Central memory CD8-positive, alpha-beta T cell (primary cell): ENCODE measurements at regions not wholly inside any gene's neighbourhood (a gene's known extent, or its start where the extent isn't known, plus 50 kb on each side); places are given as distances from the start of the nearest gene placed in this dataset.

Source experiments
- ATAC-seq: fragments of 150-1000 bp; cut with Tn5 transposase; replicated peaks from 2 replicates; pipeline ENCODE4 v1.10.0; 2022; ENCODE audit warnings: mild to moderate bottlenecking, moderate FRiP score, moderate number of reproducible peaks; ENCODE audit not compliant: poor library complexity, severe bottlenecking; ENCODE audit errors: extremely low read depth
- DNase-seq, 2 donors: peaks; one replicate each; pipeline ENCODE4 v3.0.0; 2021; ENCODE audit warnings: low spot score in 2 of 2
- H3K27ac Mint-ChIP-seq: one replicate; pipeline ENCODE4 v1.8.0; 2022; ENCODE audit warnings: low read depth, mild to moderate bottlenecking, moderate library complexity, mixed read lengths
- H3K27me3 Mint-ChIP-seq: one replicate; pipeline ENCODE4 v1.8.0; 2022; ENCODE audit warnings: mixed read lengths
- H3K36me3 Mint-ChIP-seq: one replicate; pipeline ENCODE4 v1.8.0; 2022; ENCODE audit warnings: mild to moderate bottlenecking, moderate library complexity, mixed read lengths; ENCODE audit not compliant: insufficient read depth
- H3K4me1 Mint-ChIP-seq: one replicate; pipeline ENCODE4 v1.8.0; 2022; ENCODE audit warnings: mixed read lengths
- H3K4me3 Mint-ChIP-seq: one replicate; pipeline ENCODE4 v1.8.0; 2022; ENCODE audit warnings: mild to moderate bottlenecking, moderate library complexity, mixed read lengths
- H3K9me3 Mint-ChIP-seq: one replicate; pipeline ENCODE4 v1.8.0; 2022; ENCODE audit warnings: mixed read lengths

GRCh38 chr3:22938739-22939138 is 264.4 kb upstream of the UBE2E2 start:
- H3K4me3 Mint-ChIP-seq = no peak overlapping the region
- H3K9me3 Mint-ChIP-seq = peaks cover 13% of the 10 kb centered on the region
- no peaks in the 10 kb centered on the region for H3K27me3 Mint-ChIP-seq
- ATAC-seq = no peak
- no peaks in the 10 kb centered on the region for H3K4me1 Mint-ChIP-seq
- H3K36me3 Mint-ChIP-seq = no peaks in the 10 kb centered on the region
- no peak for DNase-seq
- no peak overlapping the region for H3K27ac Mint-ChIP-seq

DNA sequence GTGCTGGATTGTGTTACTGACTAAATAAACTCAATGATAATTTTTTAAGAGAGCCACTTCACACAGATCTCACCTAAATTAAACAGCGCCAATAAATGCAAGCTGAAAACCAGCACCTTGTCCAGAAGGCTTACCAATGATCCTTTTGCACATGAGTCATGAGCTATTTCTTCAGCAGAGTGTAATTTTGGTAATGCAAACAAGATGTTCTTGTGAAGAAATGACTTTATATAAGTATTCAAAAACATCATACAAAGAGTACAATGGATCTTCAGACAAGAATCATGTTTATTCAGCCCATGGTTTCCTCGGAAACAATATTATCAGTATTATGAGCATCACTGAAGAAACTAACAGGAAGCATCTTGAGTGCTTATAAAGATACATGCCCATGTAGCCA is 263.8 kb upstream of the UBE2E2 start:
- ATAC-seq (no peak), DNase-seq (no peak)
- no peak overlapping the region for H3K4me3 Mint-ChIP-seq
- H3K27ac Mint-ChIP-seq = no peak overlapping the region
- H3K9me3 Mint-ChIP-seq = peaks cover 13% of the 10 kb centered on the region
- no peaks in the 10 kb centered on the region for H3K27me3 Mint-ChIP-seq
- H3K36me3 Mint-ChIP-seq = no peaks in the 10 kb centered on the region
- no peaks in the 10 kb centered on the region for H3K4me1 Mint-ChIP-seq

- ATAC-seq = no peak
- no peaks in the 10 kb centered on the region for H3K27me3 Mint-ChIP-seq
- no peaks in the 10 kb centered on the region for H3K4me1 Mint-ChIP-seq
- no peak for DNase-seq
- peaks cover 16% of the 10 kb centered on the region for H3K9me3 Mint-ChIP-seq
- H3K27ac Mint-ChIP-seq = no peak overlapping the region
- no peak overlapping the region for H3K4me3 Mint-ChIP-seq
- no peaks in the 10 kb centered on the region for H3K36me3 Mint-ChIP-seq
These were observed 262.8 kb upstream of the UBE2E2 start for GRCh38 chr3:22940285-22940684.

- Mint-ChIP-seq H3K36me3 (no peaks in the 10 kb centered on the region), H3K27me3 (no peaks in the 10 kb centered on the region), H3K27ac (no peak overlapping the region), H3K9me3 (peaks cover 21% of the 10 kb centered on the region), H3K4me1 (no peaks in the 10 kb centered on the region), H3K4me3 (no peak overlapping the region)
- no peak for ATAC-seq
- no peak for DNase-seq
These were observed 260.1 kb upstream of the UBE2E2 start for GRCh38 chr3:22942981-22943380.

DNA sequence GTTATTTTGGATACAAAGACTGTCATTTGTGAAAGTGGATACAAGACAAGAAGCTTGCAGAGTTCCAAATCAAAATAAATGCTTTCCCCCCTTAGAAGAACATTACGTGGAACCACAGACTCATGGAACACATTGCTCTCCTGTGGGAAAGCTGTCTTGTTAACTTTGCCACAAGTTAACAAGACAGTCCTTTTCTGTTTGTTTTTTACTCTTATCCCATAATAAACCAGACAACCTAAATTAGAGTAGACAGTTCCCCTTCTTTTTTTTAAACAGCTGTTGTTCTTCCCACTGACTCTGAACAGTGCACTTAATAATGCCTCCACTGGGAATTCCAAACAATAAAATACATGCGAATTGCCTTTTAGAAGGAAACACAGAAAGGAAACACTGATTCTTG is 255.3 kb upstream of the UBE2E2 start:
- no peak overlapping the region for H3K27ac Mint-ChIP-seq
- H3K4me3 Mint-ChIP-seq = no peak overlapping the region
- H3K36me3 Mint-ChIP-seq = no peaks in the 10 kb centered on the region
- peaks cover 16% of the 10 kb centered on the region for H3K9me3 Mint-ChIP-seq
- no peak for ATAC-seq
- H3K27me3 Mint-ChIP-seq = no peaks in the 10 kb centered on the region
- H3K4me1 Mint-ChIP-seq = no peaks in the 10 kb centered on the region
- no peak for DNase-seq

DNA sequence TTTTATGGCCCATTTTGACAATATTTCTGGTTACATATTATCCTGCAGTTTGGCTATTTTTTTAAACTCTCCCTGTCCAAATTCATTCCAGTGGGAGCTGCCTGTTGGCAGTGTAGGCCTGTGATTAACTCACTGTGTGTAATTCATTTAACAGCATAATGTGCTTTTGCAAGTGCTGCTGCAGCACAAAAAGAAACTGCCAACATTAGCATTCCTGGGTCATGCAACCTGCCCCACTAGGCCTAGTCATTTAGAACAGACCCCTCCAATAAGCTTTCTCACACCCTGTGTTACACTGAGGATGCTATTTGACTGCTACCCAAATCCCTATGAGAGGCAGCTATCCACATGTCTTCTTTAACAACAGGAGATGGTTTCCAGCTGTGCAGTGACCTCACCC is 251.2 kb upstream of the UBE2E2 start:
- no peaks in the 10 kb centered on the region for H3K4me1 Mint-ChIP-seq
- no peaks in the 10 kb centered on the region for H3K36me3 Mint-ChIP-seq
- H3K27me3 Mint-ChIP-seq = no peaks in the 10 kb centered on the region
- no peak overlapping the region for H3K4me3 Mint-ChIP-seq
- no peak overlapping the region for H3K27ac Mint-ChIP-seq
- DNase-seq (no peak), ATAC-seq (no peak)
- H3K9me3 Mint-ChIP-seq = peaks cover 19% of the 10 kb centered on the region

DNA sequence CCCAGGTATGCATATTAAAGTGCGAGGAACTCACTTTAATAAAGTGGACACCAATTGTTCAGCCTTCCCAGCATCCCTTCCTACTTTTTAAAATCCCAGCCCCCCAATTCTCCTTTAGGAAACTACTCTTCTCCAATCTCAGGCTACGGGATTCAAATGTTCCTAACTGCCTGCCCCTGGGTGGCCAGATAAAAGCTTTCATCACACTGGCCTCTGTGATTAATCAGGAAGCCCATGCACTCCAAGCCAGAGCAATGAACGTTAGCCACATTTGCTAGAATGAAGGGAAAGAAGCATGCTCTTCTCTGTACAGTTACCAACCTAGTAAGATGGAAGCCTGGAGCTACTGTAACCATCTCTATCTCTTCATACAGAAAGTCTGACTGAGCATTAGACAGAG is 250.3 kb upstream of the UBE2E2 start:
- H3K9me3 Mint-ChIP-seq = peaks cover 19% of the 10 kb centered on the region
- H3K27ac Mint-ChIP-seq = no peak overlapping the region
- no peak overlapping the region for H3K4me3 Mint-ChIP-seq
- H3K36me3 Mint-ChIP-seq = no peaks in the 10 kb centered on the region
- no peaks in the 10 kb centered on the region for H3K4me1 Mint-ChIP-seq
- no peaks in the 10 kb centered on the region for H3K27me3 Mint-ChIP-seq
- no peak for DNase-seq
- ATAC-seq = no peak

- no peaks in the 10 kb centered on the region for H3K36me3 Mint-ChIP-seq
- ATAC-seq (no peak), DNase-seq (no peak)
- no peak overlapping the region for H3K27ac Mint-ChIP-seq
- peaks cover 4% of the 10 kb centered on the region for H3K9me3 Mint-ChIP-seq
- no peaks in the 10 kb centered on the region for H3K4me1 Mint-ChIP-seq
- no peak overlapping the region for H3K4me3 Mint-ChIP-seq
- no peaks in the 10 kb centered on the region for H3K27me3 Mint-ChIP-seq
These were observed 243.5 kb upstream of the UBE2E2 start for GRCh38 chr3:22959593-22959992.

DNA sequence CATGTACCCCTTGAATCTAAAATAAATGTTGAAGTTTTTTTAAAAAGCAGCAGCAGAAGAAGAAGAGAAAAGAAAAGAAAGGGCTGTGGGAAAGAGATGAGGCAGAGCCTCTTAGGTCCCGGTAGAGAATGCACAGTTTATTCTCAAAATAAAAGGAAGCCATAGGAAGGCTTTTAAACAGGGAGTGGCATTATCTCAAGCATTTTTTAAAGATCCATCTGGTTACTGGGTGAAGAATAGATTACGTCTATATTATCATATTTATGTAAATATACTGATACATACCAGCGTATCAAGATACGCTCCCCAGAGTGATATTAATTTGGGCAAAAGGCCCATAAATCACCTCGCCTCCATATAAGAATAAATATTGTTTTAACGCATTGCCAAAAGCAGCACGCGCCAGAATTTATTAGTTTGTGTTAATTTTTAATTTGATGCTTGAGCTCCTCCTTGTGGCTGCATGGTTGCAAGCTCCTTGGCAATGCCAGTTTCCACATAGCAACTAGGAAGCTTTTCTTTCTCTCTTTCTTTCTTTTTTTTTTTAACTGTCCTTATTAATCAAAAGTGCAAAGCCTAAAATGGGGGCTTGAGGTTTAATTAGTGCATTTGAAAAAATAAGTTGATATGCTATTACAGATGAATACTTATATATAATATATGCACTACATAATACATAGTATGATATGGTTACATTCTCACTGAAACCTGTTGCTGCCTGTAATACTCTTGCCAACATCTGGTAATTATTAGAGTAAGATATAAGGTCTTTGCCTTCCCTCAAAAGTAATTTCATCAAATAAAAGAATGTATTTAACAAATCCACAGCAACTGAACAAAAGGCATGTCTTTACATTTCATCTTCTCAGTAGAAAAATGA is 242.8 kb upstream of the UBE2E2 start:
- Mint-ChIP-seq H3K9me3 (peaks cover 4% of the 10 kb centered on the region), H3K27me3 (no peaks in the 10 kb centered on the region), H3K4me1 (no peaks in the 10 kb centered on the region), H3K36me3 (no peaks in the 10 kb centered on the region), H3K4me3 (no peak overlapping the region), H3K27ac (no peak overlapping the region)
- ATAC-seq = no peak
- DNase-seq = no peak

DNA sequence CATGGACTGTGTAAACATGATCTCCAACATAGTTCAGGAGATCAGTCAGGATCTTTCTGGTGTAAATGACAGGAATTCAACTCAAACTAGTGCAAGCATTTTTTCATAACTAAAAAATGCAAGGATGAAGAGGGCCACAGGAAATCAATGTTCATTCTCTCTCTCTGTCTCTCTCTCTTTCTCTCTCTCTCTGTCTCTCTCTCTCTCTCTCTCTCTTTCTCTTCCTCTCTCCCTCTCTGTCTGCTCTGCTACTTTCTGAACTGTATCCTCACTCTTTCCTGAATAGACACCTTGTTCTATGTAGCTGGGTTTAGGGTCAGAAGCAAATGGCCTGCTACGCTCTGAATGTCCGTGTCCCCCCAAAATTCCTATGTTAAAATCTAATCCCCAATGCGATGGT is 240.9 kb upstream of the UBE2E2 start:
- DNase-seq (no peak), ATAC-seq (no peak)
- Mint-ChIP-seq H3K4me3 (no peak overlapping the region), H3K9me3 (peaks cover 5% of the 10 kb centered on the region), H3K27ac (no peak overlapping the region), H3K36me3 (no peaks in the 10 kb centered on the region), H3K27me3 (no peaks in the 10 kb centered on the region), H3K4me1 (no peaks in the 10 kb centered on the region)

DNA sequence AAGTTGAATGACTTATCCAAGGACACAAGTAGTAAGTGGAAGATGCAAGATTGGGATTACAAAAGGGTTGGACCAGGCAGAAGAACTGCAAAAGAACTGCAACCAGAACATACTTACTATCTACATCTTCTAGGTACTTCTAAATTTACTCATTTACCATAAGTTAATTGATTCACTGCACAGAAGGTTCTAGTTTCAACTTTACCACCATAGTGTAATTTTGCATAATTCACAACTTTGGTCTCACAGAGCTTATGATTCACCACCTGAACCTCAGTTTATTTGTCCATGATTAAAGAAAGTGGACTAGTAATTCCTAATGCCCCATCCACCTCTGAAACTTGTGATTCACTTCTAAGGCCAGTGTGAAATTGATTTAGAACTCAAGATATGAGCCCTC is 236.8 kb upstream of the UBE2E2 start:
- Mint-ChIP-seq H3K27me3 (no peaks in the 10 kb centered on the region), H3K4me1 (no peaks in the 10 kb centered on the region), H3K4me3 (no peak overlapping the region), H3K9me3 (peaks cover 16% of the 10 kb centered on the region), H3K36me3 (no peaks in the 10 kb centered on the region), H3K27ac (no peak overlapping the region)
- ATAC-seq (no peak), DNase-seq (no peak)

GRCh38 chr3:22969276-22969675 is 233.9 kb upstream of the UBE2E2 start:
- ATAC-seq = no peak

GRCh38 chr3:22971497-22971896 is 231.6 kb upstream of the UBE2E2 start:
- DNase-seq (no peak), ATAC-seq (no peak)
- peaks cover 28% of the 10 kb centered on the region for H3K9me3 Mint-ChIP-seq
- H3K4me3 Mint-ChIP-seq = no peak overlapping the region
- no peak overlapping the region for H3K27ac Mint-ChIP-seq
- H3K27me3 Mint-ChIP-seq = no peaks in the 10 kb centered on the region
- no peaks in the 10 kb centered on the region for H3K4me1 Mint-ChIP-seq
- H3K36me3 Mint-ChIP-seq = no peaks in the 10 kb centered on the region

More at GRCh38 chr3:22969276-22969675, 233.9 kb upstream of the UBE2E2 start:
- Mint-ChIP-seq H3K27me3 (no peaks in the 10 kb centered on the region), H3K9me3 (peaks cover 24% of the 10 kb centered on the region), H3K4me1 (no peaks in the 10 kb centered on the region), H3K27ac (no peak overlapping the region), H3K36me3 (no peaks in the 10 kb centered on the region), H3K4me3 (no peak overlapping the region)
- no peak for DNase-seq
